Transverse colon (tissue), 4 donors: ENCODE measurements at regions not wholly inside any gene's neighbourhood (a gene's known extent, or its start where the extent isn't known, plus 50 kb on each side); places are given as distances from the start of the nearest gene placed in this dataset.

Experiments used
- EP300 ChIP-seq: sonication (generic); formaldehyde crosslinking; IDR thresholded peaks from one replicate; pipeline ENCODE4 v1.6.1; 2017; ENCODE audit warnings: antibody characterized with exemption, low read depth
- POLR2A ChIP-seq: fragments of 450-650 bp; IDR thresholded peaks from one replicate; pipeline ENCODE4 v1.6.1; 2016; ENCODE audit warnings: antibody characterized with exemption, mild to moderate bottlenecking, moderate library complexity
- POLR2AphosphoS5 ChIP-seq, 3 donors: sonication (generic); formaldehyde crosslinking; IDR thresholded peaks; one replicate each; pipeline ENCODE4 v1.6.1; 2016; ENCODE audit warnings: antibody characterized with exemption in 3 of 3
- TF ChIP-seq, protein P1 (sequence below), 5 experiments: fragments of 200-600 bp in 3 of 5; fragments of 450-650 bp in 2 of 5; sonication (generic) in 3 of 5; IDR thresholded peaks; 1 replicate in 2 of 5; 2 replicates in 3 of 5; pipeline ENCODE4 v1.5.1; 2016 to 2017; ENCODE audit warnings: antibody characterized with exemption in 5 of 5, inconsistent platforms in 3 of 5, mild to moderate bottlenecking in 2 of 5, moderate library complexity in 1 of 5

DNA sequence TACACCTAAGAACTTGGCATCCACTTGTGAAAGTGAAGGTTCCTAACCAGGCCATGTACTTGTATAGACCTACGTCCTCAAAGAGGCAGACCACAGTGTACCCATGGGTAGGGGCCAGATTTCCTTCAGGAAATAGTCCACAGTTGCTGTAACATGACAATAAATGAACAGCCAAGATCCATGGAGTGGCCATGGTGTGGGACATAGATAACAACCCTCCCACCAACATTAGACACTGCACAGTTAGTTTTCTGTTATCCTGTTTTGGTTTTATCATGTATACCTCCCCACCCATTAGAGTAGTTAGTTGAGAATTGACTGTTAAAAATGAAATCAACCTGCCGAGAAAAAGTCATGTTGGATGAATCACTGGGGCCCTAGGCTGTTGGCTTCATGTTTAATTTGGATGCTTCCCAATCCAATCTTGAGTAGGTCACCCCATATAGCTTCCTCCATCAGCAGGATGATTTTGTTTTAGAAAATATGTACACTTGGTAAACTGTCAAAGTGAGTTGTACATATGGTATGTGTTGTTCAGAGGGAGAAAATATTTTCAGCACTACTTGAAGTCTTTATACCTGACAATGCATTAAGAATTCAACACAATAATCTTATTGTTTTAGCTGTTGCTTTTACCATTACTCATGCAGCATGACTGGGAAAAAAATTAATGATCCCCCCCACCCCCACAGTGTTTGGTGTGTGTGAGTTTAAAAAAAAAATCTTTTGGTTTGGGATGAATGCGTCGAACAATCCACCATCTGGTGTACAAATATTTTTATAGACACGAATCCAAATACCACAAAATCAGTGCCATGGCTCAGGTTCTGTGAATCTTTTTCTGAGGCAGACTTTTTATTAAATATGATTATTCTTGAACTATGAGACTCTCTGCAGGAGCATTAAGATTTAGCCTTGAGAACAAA is 88.3 kb upstream of the ARHGAP29 start:
- TF ChIP-seq POLR2A (no peak), POLR2AphosphoS5 (IDR thresholded peaks at IDR 0.05) (no peak), EP300 (no peak)
- TF ChIP-seq, protein P1, sequence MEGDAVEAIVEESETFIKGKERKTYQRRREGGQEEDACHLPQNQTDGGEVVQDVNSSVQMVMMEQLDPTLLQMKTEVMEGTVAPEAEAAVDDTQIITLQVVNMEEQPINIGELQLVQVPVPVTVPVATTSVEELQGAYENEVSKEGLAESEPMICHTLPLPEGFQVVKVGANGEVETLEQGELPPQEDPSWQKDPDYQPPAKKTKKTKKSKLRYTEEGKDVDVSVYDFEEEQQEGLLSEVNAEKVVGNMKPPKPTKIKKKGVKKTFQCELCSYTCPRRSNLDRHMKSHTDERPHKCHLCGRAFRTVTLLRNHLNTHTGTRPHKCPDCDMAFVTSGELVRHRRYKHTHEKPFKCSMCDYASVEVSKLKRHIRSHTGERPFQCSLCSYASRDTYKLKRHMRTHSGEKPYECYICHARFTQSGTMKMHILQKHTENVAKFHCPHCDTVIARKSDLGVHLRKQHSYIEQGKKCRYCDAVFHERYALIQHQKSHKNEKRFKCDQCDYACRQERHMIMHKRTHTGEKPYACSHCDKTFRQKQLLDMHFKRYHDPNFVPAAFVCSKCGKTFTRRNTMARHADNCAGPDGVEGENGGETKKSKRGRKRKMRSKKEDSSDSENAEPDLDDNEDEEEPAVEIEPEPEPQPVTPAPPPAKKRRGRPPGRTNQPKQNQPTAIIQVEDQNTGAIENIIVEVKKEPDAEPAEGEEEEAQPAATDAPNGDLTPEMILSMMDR (IDR thresholded peaks at IDR 0.05): no peak
